ENCODE measurements at regions not wholly inside any gene's neighbourhood (a gene's known extent, or its start where the extent isn't known, plus 50 kb on each side); places are given as distances from the start of the nearest gene placed in this dataset.

GRCh38 chr5:4082966-4083564, 487.4 kb downstream of the IRX1 start:
- TF ChIP-seq CTCF (IDR thresholded peaks at IDR 0.05) (no peak), POLR2A (IDR thresholded peaks at IDR 0.05) (no peak)

Data from Peyer's patch (tissue), 4 donors.